GM21529 (cell line): ENCODE measurements at regions not wholly inside any gene's neighbourhood (a gene's known extent, or its start where the extent isn't known, plus 50 kb on each side); places are given as distances from the start of the nearest gene placed in this dataset.
"Not testable (repeated sequence)": the region's sequence is repeated elsewhere in the genome, so short reads cannot be mapped to it uniquely, and the experiment has no call there.

Experiments
- ATAC-seq: cut with Tn5 transposase; IDR thresholded peaks from one replicate; pipeline ENCODE4 v1.9.1; 2021; ENCODE audit not compliant: unreplicated experiment

DNA sequence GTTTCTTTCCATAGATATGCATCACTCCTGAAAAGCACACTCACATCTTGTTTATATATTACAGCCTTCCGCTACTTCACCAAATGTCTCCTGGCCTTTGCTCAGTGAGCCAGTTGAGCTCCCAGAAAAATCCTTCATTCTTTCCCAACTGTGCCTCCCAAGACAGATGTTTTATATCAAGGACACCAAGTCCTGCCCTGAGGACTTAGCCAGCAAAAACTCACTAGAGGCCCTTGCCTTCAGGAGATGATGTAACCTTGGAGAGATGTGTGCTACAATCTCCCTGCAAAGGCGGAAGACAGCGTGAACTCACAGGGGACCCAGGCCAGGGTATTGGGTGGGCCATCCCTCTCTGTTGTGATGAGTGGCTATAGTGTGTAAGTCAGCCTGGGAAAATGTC, 86.1 kb upstream of the CTAGE1 start:
- no peak for ATAC-seq

DNA sequence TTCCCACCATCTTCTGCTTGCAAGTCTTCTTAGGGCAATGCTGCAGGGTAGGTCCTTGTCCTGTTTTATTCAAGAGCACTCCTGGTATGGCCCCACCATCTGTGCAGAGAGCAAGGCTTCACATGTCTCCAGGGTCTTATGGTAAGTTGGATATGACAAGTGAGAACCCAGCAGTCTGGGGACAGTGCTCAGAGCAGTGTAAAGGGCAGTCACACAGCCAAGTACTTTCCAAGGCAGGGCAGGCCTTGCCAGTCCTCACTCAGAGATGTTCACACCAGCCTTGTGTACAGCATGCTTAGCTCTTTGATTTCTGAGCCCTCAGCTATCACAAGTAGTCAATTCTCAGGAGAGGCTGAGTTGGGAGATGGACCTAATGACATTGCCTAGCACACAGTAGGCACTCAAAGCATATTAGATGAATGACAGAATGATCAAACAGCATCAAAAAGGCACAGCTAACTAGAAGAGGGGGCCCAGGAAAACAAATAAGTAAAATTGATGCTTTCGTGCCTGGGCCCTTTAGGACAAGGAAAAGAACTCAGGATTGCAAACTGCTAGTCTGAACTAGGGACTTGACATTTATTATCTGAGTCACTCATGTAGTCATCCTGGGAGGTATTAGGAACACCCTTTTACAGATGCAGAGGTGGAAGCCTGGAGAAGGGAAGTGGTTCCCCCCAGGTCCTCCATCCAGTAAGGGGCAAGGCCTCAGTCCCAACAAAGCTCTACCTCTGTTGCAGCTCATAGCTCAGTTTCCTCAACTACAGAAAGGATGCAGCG, 86.7 kb upstream of the CTAGE1 start:
- no peak for ATAC-seq

DNA sequence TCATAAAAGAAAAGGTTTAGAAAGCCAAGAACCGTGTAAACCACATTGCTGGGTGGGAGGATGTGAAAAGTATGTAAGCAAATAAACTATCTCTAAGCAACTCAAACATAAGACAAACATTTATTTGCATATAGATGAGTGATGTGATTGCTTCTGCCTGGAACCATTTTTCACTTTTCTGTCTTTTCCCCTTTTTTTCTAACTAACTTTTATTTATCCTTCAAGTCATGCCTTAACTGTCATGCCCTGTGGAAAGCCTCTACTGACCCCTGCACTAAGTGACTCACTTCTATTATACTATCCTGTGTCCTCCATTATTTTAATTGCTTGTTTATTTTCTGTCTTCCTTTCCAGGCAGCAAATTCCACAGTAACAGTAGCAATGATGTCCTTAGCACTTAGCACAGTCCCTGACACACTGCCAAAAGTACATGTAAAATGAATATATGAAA, 87.5 kb upstream of the CTAGE1 start:
- no peak for ATAC-seq

DNA sequence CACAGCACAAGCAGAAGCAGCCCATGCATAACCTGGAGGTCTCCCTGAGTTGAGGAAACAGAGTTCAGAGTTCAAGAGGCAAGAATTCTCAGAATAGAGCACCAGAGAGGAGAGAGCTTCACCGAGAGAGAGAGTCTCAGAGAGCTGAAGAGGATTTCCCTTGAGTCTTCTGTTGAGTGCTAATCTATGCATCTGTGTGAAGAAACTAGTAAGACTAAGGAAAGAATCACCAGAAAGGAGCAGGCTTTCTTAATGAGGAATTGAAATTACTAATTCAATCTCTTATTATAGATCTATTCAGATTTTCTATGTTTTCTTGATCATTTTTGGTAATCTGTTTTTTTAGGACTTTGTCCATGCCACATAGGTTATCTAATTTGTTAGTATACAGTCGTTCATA, 89.3 kb upstream of the CTAGE1 start:
- no peak for ATAC-seq

DNA sequence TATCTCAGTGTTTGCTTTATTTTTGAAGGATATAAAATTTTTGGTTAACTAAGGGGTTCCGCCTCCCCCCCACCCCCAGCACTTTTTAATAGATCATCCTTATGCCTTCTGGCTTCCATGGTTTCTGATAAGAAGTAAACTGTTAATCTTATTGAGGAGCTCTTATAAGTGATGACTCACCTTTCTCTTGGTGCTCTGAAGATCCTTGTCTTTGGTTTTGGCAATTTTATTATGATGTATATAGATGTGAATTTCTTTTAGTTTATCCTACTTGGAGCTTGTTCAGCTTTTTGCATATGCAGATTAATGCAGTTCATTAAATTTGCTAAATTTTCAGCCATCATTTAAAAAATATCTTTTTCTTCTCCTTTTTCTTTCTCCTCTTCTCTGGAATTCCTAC, 91.7 kb upstream of the CTAGE1 start:
- ATAC-seq = no peak

DNA sequence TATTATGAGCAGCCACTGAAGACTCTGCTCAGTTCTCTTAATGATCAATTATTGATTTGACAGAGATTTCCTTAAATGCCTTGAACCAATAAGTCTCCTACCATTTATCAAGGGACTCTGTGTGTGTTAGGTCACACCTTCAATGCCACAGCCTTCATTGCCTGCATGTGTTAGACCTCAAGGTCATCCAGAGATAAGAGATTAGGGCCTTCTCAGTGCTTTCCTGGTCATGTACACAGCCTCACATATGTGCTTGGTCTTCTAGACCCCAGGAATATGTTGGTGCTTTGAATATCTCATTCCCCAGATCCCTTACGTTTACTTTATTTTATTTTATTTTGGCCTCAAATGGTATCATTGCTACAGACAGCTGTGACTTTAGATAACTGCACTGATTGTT, 93.0 kb upstream of the CTAGE1 start:
- no peak for ATAC-seq

DNA sequence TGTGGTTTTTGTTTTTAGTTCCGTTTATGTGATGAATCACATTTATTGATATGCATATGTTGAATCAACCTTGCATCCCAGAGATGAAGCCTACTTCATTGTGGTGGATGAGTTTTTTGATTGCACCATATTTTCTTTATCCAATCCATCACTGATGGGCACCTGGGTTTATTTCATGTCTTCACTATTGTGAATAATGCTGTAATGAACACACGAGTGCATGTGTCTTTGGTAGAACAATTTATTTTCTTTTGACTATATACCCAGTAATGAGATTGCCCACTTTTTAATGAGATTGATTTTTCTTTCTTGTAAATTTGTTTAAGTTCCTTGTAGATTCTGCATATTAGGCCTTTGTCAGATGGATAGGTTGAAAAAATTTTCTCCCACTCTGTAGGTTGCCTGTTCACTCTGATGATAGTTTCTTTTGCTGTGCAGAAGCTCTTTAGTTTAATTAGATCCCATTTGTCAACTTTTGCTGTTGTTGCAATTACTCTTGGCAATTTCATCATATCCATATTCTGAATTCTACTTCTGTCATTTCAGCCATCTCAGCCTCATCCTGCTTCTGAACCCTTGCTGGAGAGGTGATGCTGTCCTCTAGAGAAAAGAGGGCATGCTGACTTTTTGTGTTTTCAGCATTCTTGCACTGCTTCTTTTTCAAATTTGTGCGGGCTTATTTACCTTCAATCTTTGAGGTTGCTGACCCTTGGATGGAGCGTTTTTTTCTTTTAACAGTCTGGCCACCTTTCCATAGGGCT, 96.2 kb upstream of the CTAGE1 start:
- ATAC-seq = no peak

DNA sequence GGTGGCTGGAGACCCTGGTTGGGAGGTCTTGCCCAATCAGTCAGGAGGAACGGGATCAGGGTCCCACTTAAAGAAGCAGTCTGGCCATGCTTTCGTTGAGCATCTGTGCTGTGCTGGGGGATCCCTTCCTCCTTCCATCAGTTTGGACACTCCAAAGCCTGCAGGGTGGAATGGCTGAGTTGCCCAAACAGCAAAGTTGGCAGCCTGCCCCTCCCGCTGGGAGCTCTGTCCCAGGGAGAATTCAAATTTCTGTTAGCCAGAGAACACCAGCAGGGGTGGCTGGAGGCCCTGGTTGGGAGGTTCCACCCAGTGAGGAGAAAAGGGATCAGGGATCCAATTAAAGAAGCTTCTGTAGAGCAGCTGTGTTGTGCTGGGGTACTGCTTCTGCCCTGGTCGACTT, 96.9 kb upstream of the CTAGE1 start:
- no peak for ATAC-seq

DNA sequence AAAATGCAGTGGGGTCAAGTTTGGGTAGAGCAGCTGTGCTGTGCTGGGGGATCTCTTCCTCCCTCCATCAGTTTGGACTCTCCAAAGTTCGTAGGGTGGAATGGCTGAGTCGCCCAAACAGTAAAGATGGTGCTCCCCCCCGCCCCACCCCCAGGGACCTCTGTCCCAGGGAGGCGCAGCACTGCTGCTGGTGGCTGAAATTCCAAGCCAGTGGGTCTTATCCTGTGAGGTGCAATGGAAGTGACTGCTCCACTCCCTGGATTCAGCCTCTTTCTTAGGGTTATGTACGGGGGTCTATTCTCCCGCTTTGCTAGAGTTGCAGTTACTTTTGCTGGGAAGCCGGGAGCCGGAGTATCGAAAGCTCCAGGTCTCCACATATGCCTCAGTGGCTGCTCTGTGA, 97.5 kb upstream of the CTAGE1 start:
- ATAC-seq = no peak

DNA sequence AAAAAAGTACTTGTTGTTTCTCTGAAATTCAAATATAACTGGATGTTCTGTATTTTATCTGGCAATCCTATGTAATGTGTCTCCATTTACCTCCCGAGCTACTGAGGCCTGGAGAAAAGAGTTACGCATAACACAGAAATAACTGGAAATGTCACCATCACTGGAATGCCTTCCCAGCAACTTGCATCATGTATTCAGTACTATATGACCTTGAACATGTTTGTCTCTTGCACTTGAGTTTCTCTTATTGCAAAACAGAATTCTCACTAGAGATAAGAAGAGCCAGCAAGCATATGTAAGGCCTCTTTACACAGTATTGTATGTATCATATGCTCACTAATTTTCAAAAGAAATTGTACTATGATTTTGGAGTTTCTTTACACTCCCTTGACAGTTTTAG, 99.6 kb upstream of the CTAGE1 start:
- no peak for ATAC-seq

DNA sequence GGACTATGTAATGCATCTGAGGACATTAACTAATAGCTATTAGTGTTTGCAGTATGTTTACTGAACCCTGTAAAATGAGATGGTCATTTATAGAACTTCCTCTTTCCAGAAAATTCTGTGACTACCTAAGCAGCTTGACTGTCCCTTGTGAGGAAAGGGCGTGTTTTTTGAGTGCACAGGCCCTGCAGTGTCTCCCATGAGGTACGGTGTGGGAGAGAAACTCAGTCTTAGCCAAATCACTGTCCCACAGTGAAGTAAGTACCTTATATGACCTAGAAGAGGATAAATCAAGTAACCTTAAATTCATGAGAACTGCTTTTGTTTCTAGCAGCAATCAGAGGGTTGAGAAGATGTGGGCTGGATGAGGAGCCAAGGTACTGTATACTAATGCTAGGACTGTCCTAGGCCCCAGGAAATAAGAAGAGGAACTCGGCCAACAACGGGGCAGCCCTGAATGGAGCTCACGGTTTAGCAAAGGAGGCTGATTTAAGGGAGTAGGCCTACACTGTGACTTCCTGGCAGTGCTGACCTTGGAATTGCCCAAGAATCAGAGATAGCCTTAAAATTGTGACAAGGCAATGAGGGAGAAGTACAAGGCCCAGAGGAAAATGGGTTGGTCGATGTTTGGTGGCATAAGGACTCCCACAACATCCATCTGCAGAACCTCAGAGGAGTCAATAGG, 103.5 kb upstream of the CTAGE1 start:
- ATAC-seq = no peak

DNA sequence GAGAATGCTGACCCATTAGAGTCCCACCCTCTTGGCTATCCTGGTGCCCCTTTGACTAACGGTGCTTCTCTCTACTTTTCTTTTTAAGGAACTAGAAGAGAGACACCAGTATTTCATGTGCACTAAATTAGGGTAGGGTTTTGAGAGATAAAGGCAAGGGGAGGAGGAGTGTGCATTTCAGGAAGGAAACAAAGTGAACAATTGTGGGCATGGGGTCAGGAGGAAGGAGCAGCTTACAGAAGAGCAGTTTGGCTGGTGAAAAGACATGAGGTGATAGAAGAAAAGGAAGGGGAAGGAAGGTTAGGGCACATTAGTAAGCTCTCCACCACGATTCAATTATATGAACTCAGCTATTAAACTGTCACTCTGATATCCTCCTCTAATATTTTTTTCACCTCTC, 105.8 kb upstream of the CTAGE1 start:
- no peak for ATAC-seq

DNA sequence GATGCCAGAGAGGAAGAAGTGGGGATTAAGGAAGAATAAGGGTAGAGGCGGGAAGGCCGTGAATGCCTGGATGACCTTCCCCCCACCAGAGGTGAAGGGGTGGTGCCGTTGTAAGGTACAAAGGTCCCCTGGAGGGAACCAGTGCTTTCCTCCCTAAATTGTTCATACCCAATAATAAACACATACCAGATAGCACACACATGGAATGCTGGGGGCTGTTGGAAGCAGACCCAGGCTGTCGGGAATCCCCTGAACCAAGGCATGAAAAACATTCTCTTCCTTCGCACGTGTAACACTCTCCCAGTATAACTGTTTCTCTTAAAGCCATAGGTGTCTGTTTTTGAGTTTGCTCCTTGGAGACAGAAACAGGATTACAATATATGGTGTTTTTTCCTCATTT, 107.1 kb upstream of the CTAGE1 start:
- ATAC-seq = no peak

DNA sequence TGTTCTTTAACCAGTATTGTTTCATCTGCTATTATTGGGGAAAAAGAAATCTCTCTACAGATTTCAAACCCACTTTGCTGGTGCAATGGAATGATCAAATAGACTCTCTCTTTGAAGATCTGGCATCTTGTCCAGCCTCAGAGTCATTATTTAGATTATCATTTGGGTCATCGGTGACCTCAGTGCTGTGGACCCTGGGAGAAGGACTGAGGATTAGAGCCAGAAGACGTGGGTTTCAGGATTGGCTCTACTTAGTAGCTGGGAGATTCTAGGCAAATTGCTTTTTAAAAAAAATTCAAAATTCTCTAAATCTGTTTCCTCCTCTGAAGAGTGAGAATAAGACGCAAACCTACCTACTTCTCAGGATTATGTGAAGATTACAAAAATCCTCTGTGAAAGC, 107.6 kb upstream of the CTAGE1 start:
- no peak for ATAC-seq

DNA sequence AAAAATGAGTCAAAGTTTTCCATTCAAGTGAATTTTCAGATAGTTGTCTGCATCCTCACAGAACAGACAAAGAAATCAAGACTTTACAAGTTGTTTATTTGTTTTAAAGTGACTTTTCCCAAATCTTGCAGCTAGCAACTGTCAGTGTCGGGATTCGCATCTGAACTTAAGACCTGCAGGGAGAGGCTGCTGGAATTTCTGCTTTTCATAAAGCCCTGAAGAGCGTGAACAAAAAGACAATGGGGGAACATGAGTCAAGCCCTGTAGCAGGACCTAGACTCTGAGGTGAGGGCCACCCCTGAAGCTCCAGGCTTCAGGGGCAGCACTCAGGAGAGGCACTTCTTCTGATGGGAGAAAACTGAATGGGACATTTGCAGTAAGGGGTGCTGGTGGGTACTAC, 108.2 kb upstream of the CTAGE1 start:
- no peak for ATAC-seq

DNA sequence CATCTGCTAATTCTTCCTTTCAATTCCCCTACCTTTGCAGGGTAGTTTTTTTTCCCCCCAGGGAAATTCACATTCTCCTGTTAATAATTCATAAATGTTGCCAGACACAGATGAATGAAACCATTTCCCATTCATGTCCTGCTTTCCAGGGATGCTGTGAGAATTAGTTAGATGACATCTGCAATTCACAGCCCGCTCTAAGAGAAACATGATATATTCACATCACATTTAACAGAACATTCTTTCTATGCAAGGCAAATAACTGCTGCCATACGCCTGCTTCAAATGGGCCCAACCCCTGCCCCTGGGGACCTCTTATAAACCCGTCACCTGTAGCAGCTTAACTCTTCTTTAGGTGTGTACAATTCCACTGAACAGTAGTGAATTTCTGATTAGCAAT, 110.6 kb upstream of the CTAGE1 start:
- ATAC-seq = no peak

DNA sequence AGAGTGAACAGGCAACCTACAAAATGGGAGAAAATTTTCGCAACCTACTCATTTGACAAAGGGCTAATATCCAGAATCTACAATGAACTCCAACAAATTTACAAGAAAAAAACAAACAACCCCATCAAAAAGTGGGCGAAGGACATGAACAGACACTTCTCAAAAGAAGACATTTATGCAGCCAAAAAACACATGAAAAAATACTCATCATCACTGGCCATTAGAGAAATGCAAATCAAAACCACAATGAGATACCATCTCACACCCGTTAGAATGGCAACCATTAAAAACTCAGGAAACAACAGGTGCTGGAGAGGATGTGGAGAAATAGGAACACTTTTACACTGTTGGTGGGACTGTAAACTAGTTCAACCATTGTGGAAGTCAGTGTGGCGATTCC, 117.0 kb upstream of the CTAGE1 start:
- not testable (repeated sequence) for ATAC-seq

DNA sequence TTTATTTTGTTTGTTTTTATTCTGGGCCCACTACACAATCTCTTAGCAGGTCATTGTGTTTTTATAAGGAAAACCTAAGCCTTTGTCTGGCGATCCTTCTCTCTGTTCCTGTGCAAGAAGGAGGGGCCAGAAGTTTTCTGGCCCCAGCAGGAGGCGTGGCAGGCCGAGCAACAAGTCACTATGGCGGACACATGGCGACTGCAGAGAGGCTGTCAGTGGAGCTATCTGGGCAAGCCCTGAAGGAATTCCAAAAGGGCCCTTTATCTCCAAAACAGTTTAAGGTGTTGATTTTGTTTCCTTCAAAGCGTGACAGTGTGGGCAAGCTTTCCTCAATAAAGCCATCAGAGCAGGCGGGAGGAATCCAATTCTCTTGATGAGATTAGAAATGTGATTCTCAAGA, 118.8 kb upstream of the CTAGE1 start:
- no peak for ATAC-seq

DNA sequence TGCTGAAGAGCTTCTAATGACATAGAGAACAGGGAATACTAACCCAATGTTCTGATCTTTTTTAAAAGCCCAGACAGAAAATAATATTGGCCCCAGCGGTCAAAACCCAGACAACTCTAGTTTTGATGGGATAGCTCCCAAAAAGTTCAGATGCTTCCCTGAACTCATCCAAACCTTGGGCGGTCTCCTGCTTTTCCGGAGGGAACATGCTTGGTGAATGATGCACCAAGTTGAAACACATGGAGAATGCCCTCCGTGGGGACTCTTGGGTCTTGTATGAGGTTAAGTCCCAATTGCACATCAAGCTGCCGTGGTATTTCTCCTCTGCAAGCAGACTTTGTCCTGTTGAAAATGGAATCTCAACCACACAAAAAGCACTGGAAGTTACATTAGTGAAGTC, 120.7 kb upstream of the CTAGE1 start:
- no peak for ATAC-seq

DNA sequence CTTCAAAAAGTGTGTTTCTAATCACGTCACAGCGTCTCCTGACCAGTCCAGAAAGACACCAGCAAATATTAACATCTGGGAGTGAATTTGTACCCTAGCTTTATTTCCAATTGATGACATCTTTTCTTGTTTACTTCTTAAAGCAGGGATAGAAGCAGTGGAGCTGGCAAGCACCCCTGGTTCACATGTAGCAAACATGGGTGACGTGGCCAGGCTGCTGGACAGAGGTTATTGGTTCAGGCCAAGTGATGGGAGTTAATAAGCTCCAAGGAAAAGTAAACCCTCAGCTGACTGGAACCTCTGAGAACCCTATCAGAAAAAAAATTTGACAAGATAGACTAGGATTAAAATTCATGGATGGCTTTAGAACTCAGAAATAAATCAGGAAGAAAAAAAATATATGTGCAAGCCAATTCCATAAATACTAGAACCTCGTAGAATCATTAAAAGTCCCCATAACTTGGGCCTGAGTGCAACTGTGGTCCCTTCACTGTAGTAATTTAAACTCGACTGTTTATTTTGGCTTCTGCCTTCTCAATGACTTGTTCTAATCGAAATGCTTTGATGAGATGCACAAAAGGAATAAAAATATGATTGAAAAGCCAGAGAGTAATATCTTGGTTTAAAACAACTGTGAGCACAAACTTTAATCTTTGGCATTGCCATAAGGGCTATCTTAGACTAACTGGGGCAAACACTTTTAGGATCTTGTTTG, 121.5 kb upstream of the CTAGE1 start:
- ATAC-seq = no peak

DNA sequence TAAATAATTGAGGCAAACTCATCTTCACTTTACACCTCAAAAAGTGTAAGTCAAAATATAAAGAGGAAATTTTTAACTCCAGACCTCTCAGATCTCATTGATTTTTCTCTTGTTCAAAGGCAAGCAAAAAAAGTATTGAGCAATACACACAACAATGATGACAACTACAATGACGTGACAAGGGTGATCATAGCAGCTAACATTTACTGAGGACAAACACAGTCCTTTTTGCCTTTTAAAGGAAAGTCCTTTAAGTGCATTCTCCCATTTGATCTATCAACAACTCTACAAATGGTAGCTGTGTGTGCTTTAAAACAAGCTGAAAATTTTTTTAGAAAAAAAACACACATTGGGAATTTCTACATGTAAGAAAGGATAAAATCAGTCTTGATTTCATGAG, 123.5 kb upstream of the CTAGE1 start:
- no peak for ATAC-seq
